NCI-H2029 treated with DMSO at 0.1 percent for 48 hours (cell line): ENCODE measurements at regions not wholly inside any gene's neighbourhood (a gene's known extent, or its start where the extent isn't known, plus 50 kb on each side); places are given as distances from the start of the nearest gene placed in this dataset.

ENCODE experiments used
- DNase-seq: peaks from one replicate; lab custom pipeline; 2025; lab: John Stamatoyannopoulos, UW

DNA sequence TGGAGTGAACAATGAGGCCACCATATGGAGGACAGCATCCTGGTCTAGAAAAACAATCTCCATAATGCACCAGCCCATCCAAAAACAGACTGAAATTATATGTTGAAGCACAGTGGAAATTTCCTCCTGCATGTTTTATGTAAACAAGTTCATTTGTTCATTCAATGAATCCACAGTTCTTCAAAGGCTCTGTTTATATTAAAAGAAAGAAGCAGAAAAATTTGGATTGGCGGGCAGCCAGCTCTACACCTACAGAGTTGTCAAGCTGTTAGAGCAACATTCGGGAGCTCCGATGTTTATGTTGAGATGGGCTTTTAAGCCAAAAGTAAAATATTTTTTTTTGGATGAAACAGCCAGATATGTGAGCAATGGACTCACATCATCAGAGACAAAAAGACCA lies 395.3 kb upstream of the SULF2 start:
- no peak for DNase-seq

- no peak for DNase-seq
Observed at GRCh38 chr20:48180024-48180423, 394.7 kb upstream of the SULF2 start.

GRCh38 chr20:48178633-48179032 lies 393.4 kb upstream of the SULF2 start:
- DNase-seq = no peak

DNA sequence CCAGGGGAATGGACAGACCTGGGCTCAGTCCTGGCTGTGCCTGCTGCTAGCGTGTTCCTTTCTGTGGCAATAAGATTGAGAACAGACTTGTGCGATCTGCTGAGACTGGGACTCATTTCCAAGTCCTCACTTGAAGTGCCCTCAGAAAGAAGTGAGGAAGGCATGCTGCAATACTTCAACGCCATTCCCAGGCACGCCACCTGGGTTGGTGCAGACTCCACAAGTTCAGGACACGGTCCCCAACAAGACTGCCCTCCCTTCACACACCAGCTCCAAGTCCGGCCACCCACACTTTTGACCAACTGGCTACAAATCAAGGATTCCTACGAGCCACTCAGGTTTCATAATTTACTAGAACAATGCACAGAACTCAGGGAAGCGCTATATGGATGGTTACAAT lies 391.8 kb upstream of the SULF2 start:
- DNase-seq = no peak

DNA sequence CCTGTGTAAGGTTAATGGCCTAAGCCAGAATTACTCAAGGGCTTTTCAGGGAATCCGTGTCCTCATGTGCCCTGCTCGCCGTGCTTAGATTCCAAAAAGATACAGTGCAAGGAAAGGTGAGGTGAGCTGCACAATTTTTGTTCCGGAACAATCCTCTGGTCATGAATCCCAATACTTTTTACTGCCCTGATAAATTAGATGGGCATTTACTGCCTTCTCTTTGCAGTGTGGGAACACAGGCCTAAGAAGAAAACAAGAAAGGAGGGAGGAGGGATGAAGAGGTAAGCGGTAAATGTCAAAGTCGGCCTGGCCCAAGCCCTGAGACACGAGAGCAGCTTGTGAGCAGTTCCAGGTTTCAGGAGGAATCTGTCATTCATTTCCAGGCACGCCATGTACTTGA lies 390.9 kb upstream of the SULF2 start:
- DNase-seq = no peak

DNA sequence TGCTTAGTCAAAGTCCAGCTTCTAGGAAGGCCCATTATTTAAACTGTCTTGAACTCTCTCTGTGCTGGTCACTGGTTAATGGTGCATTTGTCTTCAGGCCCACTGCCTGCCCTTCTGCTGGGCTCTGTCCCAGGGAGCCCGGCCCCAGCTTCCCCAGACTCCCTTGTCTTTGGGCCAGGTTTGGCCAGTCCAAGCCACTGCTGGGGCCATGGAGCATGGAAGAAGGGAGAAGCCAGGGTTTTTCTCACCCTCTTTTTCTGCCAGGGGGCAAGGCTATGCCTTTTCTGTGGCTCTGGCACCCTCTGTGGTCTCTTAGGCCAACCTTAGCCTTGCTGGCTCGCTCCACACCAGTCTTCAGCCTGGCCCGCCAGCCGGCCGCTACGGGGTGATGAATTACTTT lies 390.0 kb upstream of the SULF2 start:
- DNase-seq = no peak

DNA sequence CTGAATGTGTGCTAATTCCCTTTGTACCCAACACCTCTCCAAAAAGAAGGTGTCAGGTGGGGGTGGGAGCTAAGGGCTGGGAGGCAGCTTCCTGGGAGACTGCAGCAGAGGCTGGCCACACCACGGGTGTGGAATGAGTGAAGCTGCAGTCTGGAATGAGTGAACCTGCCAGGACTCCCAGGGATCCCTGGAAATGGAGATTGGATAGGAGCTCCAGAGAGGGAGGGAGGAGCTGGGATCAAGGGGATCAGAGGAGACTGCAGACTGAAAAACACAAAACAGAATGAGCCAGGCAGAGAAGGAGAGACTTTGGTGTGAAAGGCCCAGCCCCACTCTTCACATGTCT lies 387.0 kb upstream of the SULF2 start:
- no peak for DNase-seq

DNA sequence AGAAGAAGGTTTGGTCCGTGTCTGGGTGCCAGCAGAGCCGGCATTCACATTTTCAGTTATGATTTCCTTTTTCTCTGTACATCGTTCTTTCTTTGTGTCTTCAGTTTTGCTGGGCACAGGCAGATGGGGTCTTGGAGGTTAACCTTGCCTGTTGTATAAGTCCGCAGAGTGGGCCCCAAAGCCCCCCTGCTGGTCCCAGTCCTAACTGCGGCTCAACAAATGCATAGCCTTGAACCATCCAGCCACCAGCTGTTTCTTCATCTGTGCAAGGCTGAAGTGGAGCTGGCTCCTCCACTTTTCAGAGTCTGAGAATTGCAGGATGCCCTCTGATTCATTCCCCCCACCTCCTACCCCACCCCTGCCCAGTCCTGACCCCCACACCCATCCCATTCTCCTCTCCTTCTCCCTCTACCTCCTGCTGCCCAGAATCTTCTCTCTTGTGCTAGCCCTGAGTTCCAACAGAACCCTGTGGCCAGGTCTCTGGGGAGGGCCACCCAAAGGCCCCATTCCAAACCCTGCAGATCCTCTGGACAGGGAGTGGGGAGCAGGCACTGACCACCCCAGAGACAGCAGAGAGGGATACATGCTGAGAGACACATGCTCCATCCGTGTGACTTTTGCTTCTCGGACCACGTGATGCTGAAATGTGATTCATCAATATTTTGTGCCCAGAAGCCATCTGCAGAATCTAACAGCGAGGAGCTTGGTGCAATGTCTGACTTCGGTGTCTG lies 386.5 kb upstream of the SULF2 start:
- no peak for DNase-seq

- no peak for DNase-seq
Observed at GRCh38 chr20:48171071-48171470, 385.8 kb upstream of the SULF2 start.

DNA sequence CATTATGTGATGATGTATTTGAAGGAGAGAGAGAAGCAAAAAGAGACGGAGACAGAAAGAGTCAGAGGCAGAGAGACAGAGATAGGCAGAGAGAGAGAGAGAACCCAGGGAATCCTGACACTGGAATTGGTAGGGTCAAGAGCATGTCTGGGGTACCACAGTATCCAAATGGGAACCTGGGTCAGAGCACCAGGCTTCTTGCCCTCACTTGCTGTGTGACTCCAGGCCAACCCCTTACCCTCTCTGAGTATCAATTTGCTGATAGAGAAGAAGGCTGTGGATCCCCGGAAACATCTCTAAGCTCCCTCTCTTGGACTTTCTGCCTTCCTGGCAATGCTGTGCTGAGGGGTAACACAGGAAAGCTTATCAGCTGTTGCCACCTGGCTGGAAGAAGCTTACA lies 385.3 kb upstream of the SULF2 start:
- DNase-seq = no peak

DNA sequence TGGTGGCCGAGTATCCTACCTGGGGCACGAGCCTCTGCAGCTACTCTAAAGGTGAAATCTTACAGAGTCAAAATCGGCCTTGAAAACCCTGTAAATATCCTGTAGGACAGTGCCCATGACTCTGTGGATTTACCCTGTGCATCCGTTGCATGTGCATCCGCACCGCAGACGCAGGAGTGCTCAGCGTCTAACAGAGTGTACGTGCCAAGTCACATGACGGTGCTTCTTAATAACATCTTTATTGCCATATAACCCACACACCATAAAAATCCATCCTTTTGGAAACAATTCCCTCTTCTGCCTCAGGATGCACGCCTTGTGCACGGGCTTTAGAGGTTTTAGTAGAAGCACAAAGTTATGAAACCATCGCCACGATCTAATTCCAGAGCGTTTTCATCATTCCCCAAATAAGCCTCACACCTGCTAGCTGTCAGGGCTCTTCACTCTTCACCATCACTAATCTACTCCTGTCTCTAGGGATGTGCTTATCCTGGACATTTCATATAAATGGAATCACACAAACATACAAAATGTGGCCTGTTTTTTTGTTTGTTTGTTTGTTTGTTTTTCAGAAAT lies 384.5 kb upstream of the SULF2 start:
- no peak for DNase-seq

DNA sequence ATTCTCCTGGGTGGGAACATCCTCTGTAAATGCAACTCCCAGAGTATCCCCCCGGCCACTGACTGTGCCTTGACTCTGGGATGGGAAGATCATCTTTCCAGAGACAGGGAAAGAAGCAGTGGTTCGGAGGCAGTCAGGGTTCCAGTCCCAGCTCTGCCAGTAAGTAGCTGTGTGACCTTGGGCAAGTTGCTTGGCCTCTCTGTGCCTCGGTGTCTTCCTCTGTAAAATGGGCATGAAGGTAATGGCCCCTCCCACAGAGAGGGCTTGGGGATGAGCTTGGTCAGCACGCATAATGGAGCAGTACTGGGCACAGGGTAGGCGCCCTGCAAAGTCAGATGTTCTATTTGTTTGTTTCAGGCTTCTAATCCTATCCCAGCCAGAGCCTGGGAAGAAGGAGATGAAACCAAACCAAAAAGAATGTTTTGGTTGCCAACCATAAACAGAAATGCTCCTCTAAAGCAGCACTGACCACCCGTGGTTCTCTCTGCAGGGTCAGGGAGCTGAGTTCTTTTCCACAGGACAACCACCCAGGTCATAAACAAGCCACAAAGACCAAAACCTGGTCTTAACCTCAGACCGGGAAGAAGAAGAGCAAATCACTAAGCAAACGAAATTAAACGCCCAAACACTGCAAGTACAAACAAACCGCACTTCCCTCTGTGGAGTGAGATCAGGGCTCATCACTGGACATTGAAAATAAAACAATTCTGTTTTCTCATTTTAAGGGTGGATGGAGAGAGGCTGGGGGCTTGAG lies 381.0 kb upstream of the SULF2 start:
- peak; percentile 25 for DNase-seq

DNA sequence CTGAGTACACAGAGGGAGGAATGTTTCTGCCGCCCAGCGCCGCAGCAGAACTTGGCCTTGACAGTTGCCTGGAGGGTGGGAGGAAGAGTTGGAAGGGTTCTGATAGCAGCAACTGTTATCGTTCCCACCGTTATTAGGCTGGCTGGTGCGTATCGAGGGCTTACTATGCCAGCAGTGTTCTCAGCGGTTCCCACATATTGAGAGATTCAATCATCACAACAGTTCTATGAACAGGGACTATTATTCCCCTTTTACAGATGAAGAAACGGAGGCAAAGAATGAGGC lies 380.1 kb upstream of the SULF2 start:
- no peak for DNase-seq

GRCh38 chr20:48164566-48165400 lies 379.5 kb upstream of the SULF2 start:
- no peak for DNase-seq

- DNase-seq = no peak
Observed at GRCh38 chr20:48164034-48164433, 378.8 kb upstream of the SULF2 start.

- no peak for DNase-seq
Observed at GRCh38 chr20:48163505-48163904, 378.2 kb upstream of the SULF2 start.

DNA sequence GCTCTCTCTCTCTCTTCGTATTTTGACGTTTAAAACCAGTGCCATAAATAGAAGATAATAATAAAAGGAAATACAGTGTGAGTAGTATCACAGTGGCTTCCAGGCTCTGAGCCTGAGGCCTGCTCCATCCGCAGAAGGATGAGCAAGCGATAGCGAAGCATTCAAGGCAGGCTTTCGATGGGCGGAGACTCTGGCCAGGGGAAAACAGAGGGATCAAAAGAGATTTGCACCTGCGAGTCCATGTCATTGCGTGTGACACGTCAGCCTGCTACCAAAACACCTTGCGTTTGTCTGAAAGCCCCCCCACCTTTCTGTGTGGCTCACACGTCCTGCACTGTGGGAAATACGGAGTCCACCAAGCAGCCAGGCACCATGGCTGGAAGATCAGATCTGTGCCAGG lies 377.3 kb upstream of the SULF2 start:
- DNase-seq = no peak

DNA sequence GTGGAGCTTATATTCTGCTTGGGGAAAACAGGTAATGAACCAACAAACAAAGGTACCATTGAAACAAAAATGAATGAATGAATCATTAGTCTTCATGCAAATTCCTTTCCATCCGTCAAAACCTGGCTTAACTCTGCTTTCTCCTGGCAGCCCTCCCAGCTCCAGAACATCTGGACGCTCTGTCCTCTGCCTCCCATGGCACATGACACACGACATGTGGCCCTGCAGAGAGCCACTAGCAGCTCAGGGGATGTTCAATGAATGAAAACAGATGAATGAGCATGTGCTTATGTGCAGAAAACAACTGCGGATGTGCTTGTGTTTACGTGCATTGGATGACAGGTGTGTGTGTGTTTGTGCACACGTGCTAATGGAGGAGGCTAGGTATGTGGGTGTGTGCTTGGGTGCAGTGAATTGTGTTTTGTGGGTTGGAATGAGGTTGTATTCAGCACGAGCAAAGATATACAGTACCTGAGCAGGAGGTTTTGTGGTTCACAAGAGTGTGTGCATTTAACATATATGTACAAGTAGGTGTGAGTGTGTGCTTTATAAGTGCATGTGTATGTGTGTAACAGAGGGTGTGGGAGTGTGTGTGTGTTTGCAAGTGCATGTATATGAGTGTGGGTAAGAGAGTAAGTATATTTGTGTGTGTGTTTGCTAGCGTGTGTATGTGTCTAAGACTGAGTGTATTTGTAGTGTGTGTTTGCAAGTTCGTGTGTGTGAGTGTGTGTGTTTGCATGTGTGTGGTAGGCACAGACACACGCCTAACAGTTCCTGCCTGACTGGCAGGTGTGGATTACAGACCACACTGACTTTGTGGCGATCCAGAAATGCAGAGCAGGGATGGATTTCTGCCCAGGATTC lies 374.1 kb upstream of the SULF2 start:
- DNase-seq = no peak

GRCh38 chr20:48158014-48158413 lies 372.7 kb upstream of the SULF2 start:
- DNase-seq = no peak

DNA sequence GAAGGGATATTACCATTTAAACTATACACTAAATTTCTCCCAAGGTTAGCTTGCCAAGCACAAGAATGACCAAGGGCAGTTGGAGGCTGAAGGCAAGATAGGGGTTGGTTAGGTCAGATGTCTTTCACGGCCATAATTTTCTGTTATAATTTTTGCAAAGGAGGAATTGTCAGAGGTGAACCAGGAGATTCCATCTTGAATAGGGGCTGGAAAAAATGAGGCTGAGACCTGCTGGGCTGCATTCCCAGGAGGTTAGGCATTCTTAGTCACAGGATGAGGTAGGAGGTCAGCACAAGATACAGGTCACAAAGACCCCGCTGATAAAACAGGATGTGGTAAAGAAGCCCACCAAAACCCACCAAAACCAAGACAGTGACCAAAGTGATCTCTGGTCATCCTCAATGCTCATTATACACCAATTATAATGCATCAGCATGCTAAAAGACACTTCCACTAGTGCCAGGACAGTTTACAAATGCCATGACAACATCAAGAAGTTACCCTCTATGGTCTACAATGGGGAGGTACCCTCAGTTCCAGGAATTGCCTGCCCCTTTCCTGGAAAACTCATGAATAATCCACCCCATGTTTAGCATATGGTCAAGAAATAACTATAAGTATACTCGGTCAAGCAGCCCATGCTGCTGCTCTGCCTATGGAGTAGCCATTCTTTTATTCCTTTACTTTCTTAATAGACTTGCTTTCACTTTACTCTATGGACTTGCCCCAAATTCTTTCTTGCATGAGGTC lies 371.8 kb upstream of the SULF2 start:
- no peak for DNase-seq

DNA sequence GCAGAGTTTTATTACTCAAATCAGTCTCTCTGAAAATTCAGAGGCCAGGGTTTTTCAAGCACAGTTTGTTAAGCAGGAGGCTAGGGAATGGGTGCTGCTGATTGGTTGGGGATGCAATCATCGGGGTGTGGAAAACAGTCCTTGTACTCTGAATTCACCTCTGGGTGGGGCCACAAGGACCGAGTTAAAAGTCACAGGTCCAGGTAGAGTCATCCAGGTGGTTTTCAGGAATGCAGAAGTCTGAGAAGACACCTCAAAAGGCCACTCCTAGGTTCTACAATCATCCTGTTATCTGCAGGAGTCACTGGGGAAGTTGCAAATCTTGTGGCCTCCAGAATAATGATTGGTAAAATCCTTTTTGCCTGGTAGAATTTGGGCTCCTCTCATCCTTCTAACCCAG lies 371.2 kb upstream of the SULF2 start:
- DNase-seq = no peak
